MM.1S (cell line): ENCODE measurements at regions not wholly inside any gene's neighbourhood (a gene's known extent, or its start where the extent isn't known, plus 50 kb on each side); places are given as distances from the start of the nearest gene placed in this dataset.

ENCODE experiments used
- DNase-seq: peaks from one replicate; pipeline ENCODE4 v3.0.0-alpha.2; 2015
- H2AFZ ChIP-seq: fragments of 300-600 bp; sonication (generic); 2 replicates; pipeline ENCODE4 v1.6.0; 2016; ENCODE audit warnings: antibody characterized with exemption, low read length
- H3F3A ChIP-seq: fragments of 300-600 bp; sonication (generic); 2 replicates; pipeline ENCODE4 v1.6.1; 2016; ENCODE audit warnings: mild to moderate bottlenecking, antibody characterized with exemption, low read length, moderate library complexity, mixed read lengths; ENCODE audit not compliant: insufficient read depth
- H3K27ac ChIP-seq: fragments of 300-600 bp; sonication (generic); 2 replicates; pipeline ENCODE4 v1.5.1; 2016; ENCODE audit warnings: mild to moderate bottlenecking, low read length
- H3K27me3 ChIP-seq: fragments of 300-600 bp; sonication (generic); replicated peaks from 2 replicates; pipeline ENCODE4 v1.6.0; 2016; ENCODE audit warnings: low read length; ENCODE audit not compliant: insufficient read depth
- H3K36me3 ChIP-seq: fragments of 300-600 bp; sonication (generic); replicated peaks from 2 replicates; pipeline ENCODE4 v1.6.1; 2016; ENCODE audit warnings: mild to moderate bottlenecking, low read length, mixed read lengths; ENCODE audit not compliant: insufficient read depth
- H3K4me1 ChIP-seq: fragments of 300-600 bp; sonication (generic); 2 replicates; pipeline ENCODE4 v1.6.1; 2016; ENCODE audit warnings: low read length, mixed read lengths
- H3K4me2 ChIP-seq: fragments of 300-600 bp; sonication (generic); 2 replicates; pipeline ENCODE4 v1.6.0; 2016; ENCODE audit warnings: low read depth, low read length
- H3K4me3 ChIP-seq: fragments of 300-600 bp; sonication (generic); 2 replicates; pipeline ENCODE4 v1.5.1; 2016; ENCODE audit warnings: low read length, mixed read lengths
- H3K79me2 ChIP-seq: fragments of 300-600 bp; sonication (generic); 2 replicates; pipeline ENCODE4 v1.6.1; 2016; ENCODE audit warnings: mixed run types, low read length, mixed read lengths
- H3K9ac ChIP-seq: fragments of 300-600 bp; sonication (generic); 2 replicates; pipeline ENCODE4 v1.6.1; 2016; ENCODE audit warnings: low read length, mixed read lengths
- H3K9me2 ChIP-seq: fragments of 300-600 bp; sonication (generic); replicated peaks from 2 replicates; pipeline ENCODE4 v1.6.1; 2016; ENCODE audit warnings: mild to moderate bottlenecking, low read length, mixed read lengths; ENCODE audit not compliant: insufficient read depth
- H3K9me3 ChIP-seq: fragments of 300-600 bp; sonication (generic); replicated peaks from 2 replicates; pipeline ENCODE4 v1.6.1; 2016; ENCODE audit warnings: mild to moderate bottlenecking, low read length, mixed read lengths; ENCODE audit not compliant: insufficient read depth
- H4K20me1 ChIP-seq: fragments of 300-600 bp; sonication (generic); 2 replicates; pipeline ENCODE4 v1.6.1; 2016; ENCODE audit warnings: mild to moderate bottlenecking, low read length, moderate library complexity, mixed read lengths; ENCODE audit not compliant: insufficient read depth
- CTCF ChIP-seq: fragments of 300-600 bp; sonication (generic); IDR thresholded peaks from 2 replicates; pipeline ENCODE4 v1.5.1; 2016; ENCODE audit warnings: antibody characterized with exemption, low read length, mixed read lengths
- EZH2 ChIP-seq: fragments of 300-600 bp; sonication (generic); optimal IDR thresholded peaks from 2 replicates; pipeline ENCODE3; 2017; ENCODE audit warnings: low read depth, mild to moderate bottlenecking, antibody characterized with exemption, low read length, mixed read lengths
- EZH2phosphoT487 ChIP-seq: fragments of 300-600 bp; sonication (generic); IDR thresholded peaks from 2 replicates; pipeline ENCODE4 v1.6.1; 2018; ENCODE audit warnings: antibody characterized with exemption, low read length

- TF ChIP-seq EZH2phosphoT487 = no peak
- TF ChIP-seq EZH2 = no peak
- TF ChIP-seq CTCF = no peak
- DNase-seq = no peak
- Histone ChIP-seq H2AFZ (no peak overlapping the region), H3K36me3 (no peaks in the 10 kb centered on the region), H3K9ac (no peak overlapping the region), H3K4me2 (no peak overlapping the region), H3K9me3 (no peaks in the 10 kb centered on the region), H3K27ac (no peak overlapping the region), H3K27me3 (no peaks in the 10 kb centered on the region), H4K20me1 (no peaks in the 10 kb centered on the region), H3K79me2 (no peaks in the 10 kb centered on the region), H3K9me2 (no peaks in the 10 kb centered on the region), H3K4me1 (no peaks in the 10 kb centered on the region), H3K4me3 (no peak overlapping the region), H3F3A (no peaks in the 10 kb centered on the region)
Measured at GRCh38 chr4:184937745-184938144, 80.5 kb upstream of the HELT start.

- no peak overlapping the region for H3K4me3 ChIP-seq
- H3K9me2 ChIP-seq = no peaks in the 10 kb centered on the region
- TF ChIP-seq CTCF = no peak
- TF ChIP-seq EZH2phosphoT487 = no peak
- TF ChIP-seq EZH2 = no peak
- H2AFZ ChIP-seq = no peak overlapping the region
- H3K4me2 ChIP-seq = no peak overlapping the region
- DNase-seq = no peak
- no peaks in the 10 kb centered on the region for H3K79me2 ChIP-seq
- H3K4me1 ChIP-seq = no peaks in the 10 kb centered on the region
- H3K36me3 ChIP-seq = no peaks in the 10 kb centered on the region
- no peaks in the 10 kb centered on the region for H3F3A ChIP-seq
- no peak overlapping the region for H3K27ac ChIP-seq
- no peaks in the 10 kb centered on the region for H3K9me3 ChIP-seq
- H4K20me1 ChIP-seq = no peaks in the 10 kb centered on the region
- no peak overlapping the region for H3K9ac ChIP-seq
- no peaks in the 10 kb centered on the region for H3K27me3 ChIP-seq
Measured at GRCh38 chr4:184938871-184939270, 79.4 kb upstream of the HELT start.

- TF ChIP-seq EZH2phosphoT487 = no peak
- no peak for TF ChIP-seq CTCF
- TF ChIP-seq EZH2 = no peak
- Histone ChIP-seq H3K79me2 (no peaks in the 10 kb centered on the region), H3K27me3 (no peaks in the 10 kb centered on the region), H3K27ac (no peak overlapping the region), H2AFZ (no peak overlapping the region), H3K4me3 (no peak overlapping the region), H3K36me3 (no peaks in the 10 kb centered on the region), H3K9ac (no peak overlapping the region), H3K4me1 (no peaks in the 10 kb centered on the region), H3K9me3 (no peaks in the 10 kb centered on the region), H3K9me2 (no peaks in the 10 kb centered on the region), H4K20me1 (no peaks in the 10 kb centered on the region), H3F3A (no peaks in the 10 kb centered on the region), H3K4me2 (no peak overlapping the region)
- no peak for DNase-seq
Measured at GRCh38 chr4:184939978-184940377, 78.3 kb upstream of the HELT start.
